ENCODE measurements at regions not wholly inside any gene's neighbourhood (a gene's known extent, or its start where the extent isn't known, plus 50 kb on each side); places are given as distances from the start of the nearest gene placed in this dataset.

- no peaks in the 10 kb centered on the region for H3K4me1 ChIP-seq (ENCODE audit: control insufficient read depth in 2 of 2, insufficient read depth in 2 of 2, low read length in 2 of 2)
- no peak overlapping the region for H3K9ac ChIP-seq (ENCODE audit: low read depth in 1 of 2, low read length in 2 of 2)
- H3K27me3 ChIP-seq (ENCODE audit: control insufficient read depth in 2 of 2, insufficient read depth in 2 of 2, low read length in 2 of 2): no peaks in the 10 kb centered on the region
- peaks cover 0 to 2% of the 10 kb centered on the region in 2 donors for H3K9me3 ChIP-seq (ENCODE audit: control insufficient read depth in 2 of 2, low read length in 2 of 2)
- H3K36me3 ChIP-seq (ENCODE audit: control insufficient read depth in 2 of 2, insufficient read depth in 2 of 2, low read length in 2 of 2): no peaks in the 10 kb centered on the region
- H3K27ac ChIP-seq (ENCODE audit: low read depth in 2 of 2, low read length in 2 of 2): no peak overlapping the region
- H3K4me3 ChIP-seq (ENCODE audit: low read length in 2 of 2): no peak overlapping the region
Measured at GRCh38 chr14:86852530-86852929, 1140.5 kb downstream of the GALC start.

GRCh38 chr14:86847140-86847539 lies 1145.8 kb downstream of the GALC start:
- Histone ChIP-seq H3K4me3 (ENCODE audit: low read length in 2 of 2) (no peak overlapping the region), H3K27ac (ENCODE audit: low read depth in 2 of 2, low read length in 2 of 2) (no peak overlapping the region), H3K9ac (ENCODE audit: low read depth in 1 of 2, low read length in 2 of 2) (no peak overlapping the region), H3K36me3 (ENCODE audit: control insufficient read depth in 2 of 2, insufficient read depth in 2 of 2, low read length in 2 of 2) (no peaks in the 10 kb centered on the region), H3K4me1 (ENCODE audit: control insufficient read depth in 2 of 2, insufficient read depth in 2 of 2, low read length in 2 of 2) (no peaks in the 10 kb centered on the region), H3K27me3 (ENCODE audit: control insufficient read depth in 2 of 2, insufficient read depth in 2 of 2, low read length in 2 of 2) (no peaks in the 10 kb centered on the region), H3K9me3 (ENCODE audit: control insufficient read depth in 2 of 2, low read length in 2 of 2) (peaks cover 0 to 5% of the 10 kb centered on the region in 2 donors)

- Histone ChIP-seq H3K27me3 (ENCODE audit: control insufficient read depth in 2 of 2, insufficient read depth in 2 of 2, low read length in 2 of 2) (no peaks in the 10 kb centered on the region), H3K36me3 (ENCODE audit: control insufficient read depth in 2 of 2, insufficient read depth in 2 of 2, low read length in 2 of 2) (no peaks in the 10 kb centered on the region), H3K9me3 (ENCODE audit: control insufficient read depth in 2 of 2, low read length in 2 of 2) (no peaks in the 10 kb centered on the region), H3K4me3 (ENCODE audit: low read length in 2 of 2) (no peak overlapping the region), H3K9ac (ENCODE audit: low read depth in 1 of 2, low read length in 2 of 2) (no peak overlapping the region), H3K27ac (ENCODE audit: low read depth in 2 of 2, low read length in 2 of 2) (no peak overlapping the region), H3K4me1 (ENCODE audit: control insufficient read depth in 2 of 2, insufficient read depth in 2 of 2, low read length in 2 of 2) (no peaks in the 10 kb centered on the region)
Measured at GRCh38 chr14:86838363-86838762, 1154.6 kb downstream of the GALC start.

GRCh38 chr14:86826661-86827060 lies 1166.3 kb downstream of the GALC start:
- no peak overlapping the region for H3K4me3 ChIP-seq (ENCODE audit: low read length in 2 of 2)
- H3K9ac ChIP-seq (ENCODE audit: low read depth in 1 of 2, low read length in 2 of 2): no peak overlapping the region
- no peaks in the 10 kb centered on the region for H3K36me3 ChIP-seq (ENCODE audit: control insufficient read depth in 2 of 2, insufficient read depth in 2 of 2, low read length in 2 of 2)
- H3K27me3 ChIP-seq (ENCODE audit: control insufficient read depth in 2 of 2, insufficient read depth in 2 of 2, low read length in 2 of 2): no peaks in the 10 kb centered on the region
- H3K9me3 ChIP-seq (ENCODE audit: control insufficient read depth in 2 of 2, low read length in 2 of 2): peaks cover 0 to 5% of the 10 kb centered on the region in 2 donors
- no peak overlapping the region for H3K27ac ChIP-seq (ENCODE audit: low read depth in 2 of 2, low read length in 2 of 2)
- H3K4me1 ChIP-seq (ENCODE audit: control insufficient read depth in 2 of 2, insufficient read depth in 2 of 2, low read length in 2 of 2): no peaks in the 10 kb centered on the region

DNA sequence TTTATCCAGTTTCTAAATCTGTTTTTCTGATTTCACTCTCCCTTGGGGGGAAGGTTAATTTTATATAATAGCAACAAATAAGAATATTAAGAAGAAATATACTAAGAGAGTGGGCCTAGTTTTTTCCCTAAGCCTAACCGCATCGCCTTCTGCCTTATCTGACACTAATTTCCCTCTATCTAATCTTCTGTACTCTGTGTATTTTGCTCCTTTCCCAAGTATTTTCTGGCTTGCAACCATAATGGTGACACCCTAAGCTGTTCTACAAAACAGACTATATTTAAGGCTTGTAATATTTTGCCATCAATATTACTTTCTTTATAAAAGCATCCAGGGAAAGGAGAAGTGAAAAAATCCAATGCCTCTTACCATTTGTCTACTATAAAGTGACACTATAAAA lies 1168.8 kb downstream of the GALC start:
- Histone ChIP-seq H3K9me3 (ENCODE audit: control insufficient read depth in 2 of 2, low read length in 2 of 2) (no peaks in the 10 kb centered on the region), H3K27me3 (ENCODE audit: control insufficient read depth in 2 of 2, insufficient read depth in 2 of 2, low read length in 2 of 2) (no peaks in the 10 kb centered on the region), H3K4me3 (ENCODE audit: low read length in 2 of 2) (no peak overlapping the region), H3K4me1 (ENCODE audit: control insufficient read depth in 2 of 2, insufficient read depth in 2 of 2, low read length in 2 of 2) (no peaks in the 10 kb centered on the region), H3K36me3 (ENCODE audit: control insufficient read depth in 2 of 2, insufficient read depth in 2 of 2, low read length in 2 of 2) (no peaks in the 10 kb centered on the region), H3K27ac (ENCODE audit: low read depth in 2 of 2, low read length in 2 of 2) (no peak overlapping the region), H3K9ac (ENCODE audit: low read depth in 1 of 2, low read length in 2 of 2) (no peak overlapping the region)

DNA sequence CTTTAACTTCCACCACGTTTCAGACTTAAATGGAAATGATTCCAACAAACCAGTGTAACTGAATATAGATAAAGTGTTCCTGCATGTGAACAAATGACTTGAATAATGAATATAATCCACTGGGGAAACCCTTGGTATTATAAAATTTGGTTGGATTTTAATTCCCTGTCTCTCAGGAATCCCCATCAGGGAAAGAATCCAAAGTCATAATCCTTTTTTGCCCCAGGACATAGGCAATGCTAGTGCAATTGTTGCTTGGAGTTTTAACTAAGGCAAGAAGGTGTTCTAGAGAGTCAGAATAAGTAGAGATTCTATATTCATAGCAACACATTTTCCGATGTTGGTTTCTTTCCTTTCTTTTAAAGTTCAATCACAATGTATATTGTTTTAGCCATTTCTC lies 1169.4 kb downstream of the GALC start:
- H3K9me3 ChIP-seq (ENCODE audit: control insufficient read depth in 2 of 2, low read length in 2 of 2): no peaks in the 10 kb centered on the region
- H3K9ac ChIP-seq (ENCODE audit: low read depth in 1 of 2, low read length in 2 of 2): no peak overlapping the region
- no peaks in the 10 kb centered on the region for H3K36me3 ChIP-seq (ENCODE audit: control insufficient read depth in 2 of 2, insufficient read depth in 2 of 2, low read length in 2 of 2)
- no peaks in the 10 kb centered on the region for H3K4me1 ChIP-seq (ENCODE audit: control insufficient read depth in 2 of 2, insufficient read depth in 2 of 2, low read length in 2 of 2)
- no peak overlapping the region for H3K27ac ChIP-seq (ENCODE audit: low read depth in 2 of 2, low read length in 2 of 2)
- H3K27me3 ChIP-seq (ENCODE audit: control insufficient read depth in 2 of 2, insufficient read depth in 2 of 2, low read length in 2 of 2): no peaks in the 10 kb centered on the region
- no peak overlapping the region for H3K4me3 ChIP-seq (ENCODE audit: low read length in 2 of 2)

- H3K4me3 ChIP-seq (ENCODE audit: low read length in 2 of 2): no peak overlapping the region
- H3K9ac ChIP-seq (ENCODE audit: low read depth in 1 of 2, low read length in 2 of 2): no peak overlapping the region
- H3K9me3 ChIP-seq (ENCODE audit: control insufficient read depth in 2 of 2, low read length in 2 of 2): no peaks in the 10 kb centered on the region
- no peaks in the 10 kb centered on the region for H3K36me3 ChIP-seq (ENCODE audit: control insufficient read depth in 2 of 2, insufficient read depth in 2 of 2, low read length in 2 of 2)
- no peaks in the 10 kb centered on the region for H3K27me3 ChIP-seq (ENCODE audit: control insufficient read depth in 2 of 2, insufficient read depth in 2 of 2, low read length in 2 of 2)
- H3K4me1 ChIP-seq (ENCODE audit: control insufficient read depth in 2 of 2, insufficient read depth in 2 of 2, low read length in 2 of 2): no peaks in the 10 kb centered on the region
- no peak overlapping the region for H3K27ac ChIP-seq (ENCODE audit: low read depth in 2 of 2, low read length in 2 of 2)
Measured at GRCh38 chr14:86815341-86815740, 1177.6 kb downstream of the GALC start.

DNA sequence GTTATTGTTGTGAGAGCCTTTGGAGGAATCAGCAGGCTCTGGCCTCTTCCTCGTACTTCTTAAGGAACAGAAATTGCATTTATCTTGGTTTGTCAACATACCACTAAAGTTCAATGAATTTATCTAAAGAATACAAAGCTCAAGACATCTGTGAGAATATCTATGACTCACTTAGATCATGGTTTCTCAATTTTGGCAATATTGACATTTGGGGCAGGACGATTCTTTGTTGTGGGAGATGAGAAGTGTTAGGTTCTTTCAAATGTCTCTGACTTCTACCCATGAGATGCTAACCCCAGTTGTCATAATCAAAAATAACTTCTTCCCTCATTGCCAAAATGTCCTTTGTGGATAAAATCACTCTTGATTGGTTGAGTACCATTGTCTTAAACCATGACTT lies 1190.3 kb downstream of the GALC start:
- H3K9ac ChIP-seq (ENCODE audit: low read depth in 1 of 2, low read length in 2 of 2): no peak overlapping the region
- no peaks in the 10 kb centered on the region for H3K9me3 ChIP-seq (ENCODE audit: control insufficient read depth in 2 of 2, low read length in 2 of 2)
- no peak overlapping the region for H3K4me3 ChIP-seq (ENCODE audit: low read length in 2 of 2)
- no peaks in the 10 kb centered on the region for H3K4me1 ChIP-seq (ENCODE audit: control insufficient read depth in 2 of 2, insufficient read depth in 2 of 2, low read length in 2 of 2)
- no peaks in the 10 kb centered on the region for H3K27me3 ChIP-seq (ENCODE audit: control insufficient read depth in 2 of 2, insufficient read depth in 2 of 2, low read length in 2 of 2)
- H3K27ac ChIP-seq (ENCODE audit: low read depth in 2 of 2, low read length in 2 of 2): no peak overlapping the region
- no peaks in the 10 kb centered on the region for H3K36me3 ChIP-seq (ENCODE audit: control insufficient read depth in 2 of 2, insufficient read depth in 2 of 2, low read length in 2 of 2)

GRCh38 chr14:86799244-86799647 lies 1193.7 kb downstream of the GALC start:
- no peaks in the 10 kb centered on the region for H3K27me3 ChIP-seq (ENCODE audit: control insufficient read depth in 2 of 2, insufficient read depth in 2 of 2, low read length in 2 of 2)
- no peak overlapping the region for H3K9ac ChIP-seq (ENCODE audit: low read depth in 1 of 2, low read length in 2 of 2)
- no peaks in the 10 kb centered on the region for H3K9me3 ChIP-seq (ENCODE audit: control insufficient read depth in 2 of 2, low read length in 2 of 2)
- H3K36me3 ChIP-seq (ENCODE audit: control insufficient read depth in 2 of 2, insufficient read depth in 2 of 2, low read length in 2 of 2): no peaks in the 10 kb centered on the region
- H3K4me1 ChIP-seq (ENCODE audit: control insufficient read depth in 2 of 2, insufficient read depth in 2 of 2, low read length in 2 of 2): no peaks in the 10 kb centered on the region
- no peak overlapping the region for H3K27ac ChIP-seq (ENCODE audit: low read depth in 2 of 2, low read length in 2 of 2)
- H3K4me3 ChIP-seq (ENCODE audit: low read length in 2 of 2): no peak overlapping the region

DNA sequence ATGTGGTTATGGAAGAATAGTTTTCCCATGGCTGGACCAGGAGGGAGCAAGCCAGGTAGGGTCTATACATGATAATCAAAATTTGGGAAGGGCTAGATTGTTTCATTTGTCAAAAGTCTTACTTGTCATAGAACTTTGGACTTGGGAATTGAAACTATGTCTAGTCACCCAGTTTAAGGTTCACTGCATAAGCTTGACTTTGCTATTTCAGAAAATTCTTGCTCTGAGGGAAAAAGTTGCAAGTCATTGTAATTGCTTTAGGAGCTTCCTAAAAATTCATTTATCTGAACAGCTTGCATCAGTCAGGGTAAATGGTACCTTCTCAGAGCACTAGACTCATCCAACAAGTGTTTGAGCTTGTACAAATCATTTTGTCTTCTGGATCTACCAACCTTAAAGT lies 1194.7 kb downstream of the GALC start:
- H3K4me3 ChIP-seq (ENCODE audit: low read length in 2 of 2): no peak overlapping the region
- no peaks in the 10 kb centered on the region for H3K36me3 ChIP-seq (ENCODE audit: control insufficient read depth in 2 of 2, insufficient read depth in 2 of 2, low read length in 2 of 2)
- peaks cover 2 to 3% of the 10 kb centered on the region in 2 donors for H3K9me3 ChIP-seq (ENCODE audit: control insufficient read depth in 2 of 2, low read length in 2 of 2)
- H3K4me1 ChIP-seq (ENCODE audit: control insufficient read depth in 2 of 2, insufficient read depth in 2 of 2, low read length in 2 of 2): no peaks in the 10 kb centered on the region
- no peak overlapping the region for H3K9ac ChIP-seq (ENCODE audit: low read depth in 1 of 2, low read length in 2 of 2)
- no peak overlapping the region for H3K27ac ChIP-seq (ENCODE audit: low read depth in 2 of 2, low read length in 2 of 2)
- H3K27me3 ChIP-seq (ENCODE audit: control insufficient read depth in 2 of 2, insufficient read depth in 2 of 2, low read length in 2 of 2): no peaks in the 10 kb centered on the region

DNA sequence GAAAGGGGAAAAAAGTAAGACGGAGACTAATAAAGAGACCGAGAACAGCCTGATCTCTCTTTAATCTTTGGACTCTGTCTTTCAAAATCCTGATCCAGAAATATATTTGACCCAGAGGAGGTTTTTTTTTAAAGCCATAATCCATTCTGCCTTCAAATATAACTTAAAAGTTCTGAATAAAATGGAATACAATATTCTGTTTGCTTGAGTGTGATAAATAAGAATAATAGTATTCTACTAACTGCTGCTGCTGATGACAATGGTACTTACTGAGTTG lies 1196.0 kb downstream of the GALC start:
- Histone ChIP-seq H3K27ac (ENCODE audit: low read depth in 2 of 2, low read length in 2 of 2) (no peak overlapping the region), H3K9ac (ENCODE audit: low read depth in 1 of 2, low read length in 2 of 2) (no peak overlapping the region), H3K4me1 (ENCODE audit: control insufficient read depth in 2 of 2, insufficient read depth in 2 of 2, low read length in 2 of 2) (no peaks in the 10 kb centered on the region), H3K9me3 (ENCODE audit: control insufficient read depth in 2 of 2, low read length in 2 of 2) (peaks cover 2 to 3% of the 10 kb centered on the region in 2 donors), H3K4me3 (ENCODE audit: low read length in 2 of 2) (no peak overlapping the region), H3K27me3 (ENCODE audit: control insufficient read depth in 2 of 2, insufficient read depth in 2 of 2, low read length in 2 of 2) (no peaks in the 10 kb centered on the region), H3K36me3 (ENCODE audit: control insufficient read depth in 2 of 2, insufficient read depth in 2 of 2, low read length in 2 of 2) (no peaks in the 10 kb centered on the region)
